ENCODE measurements at regions not wholly inside any gene's neighbourhood (a gene's known extent, or its start where the extent isn't known, plus 50 kb on each side); places are given as distances from the start of the nearest gene placed in this dataset.

- DNase-seq (ENCODE audit: low spot score), result no peak
These were observed 238.7 kb upstream of the SNX7 start for GRCh38 chr1:98422816-98423215.

DNA sequence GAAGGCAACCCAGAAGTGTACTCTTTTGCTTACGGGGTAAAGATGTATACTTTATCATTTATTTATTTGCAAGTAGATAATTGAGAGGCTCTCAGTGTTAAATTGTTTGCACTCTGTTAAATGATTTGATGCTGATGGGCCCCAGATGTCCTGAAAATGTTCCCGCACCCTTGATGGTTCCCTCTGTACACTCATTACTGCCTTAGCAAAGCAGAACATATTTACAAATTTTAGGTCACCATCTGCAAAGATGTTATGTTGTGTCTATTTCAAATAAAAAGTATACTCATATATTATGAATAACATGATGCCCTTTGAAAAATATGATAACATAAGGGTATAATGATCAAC lies 240.5 kb upstream of the SNX7 start:
- no peak for DNase-seq (ENCODE audit: low spot score)

GRCh38 chr1:98420376-98421084 lies 241.0 kb upstream of the SNX7 start:
- no peak for DNase-seq (ENCODE audit: low spot score)

DNA sequence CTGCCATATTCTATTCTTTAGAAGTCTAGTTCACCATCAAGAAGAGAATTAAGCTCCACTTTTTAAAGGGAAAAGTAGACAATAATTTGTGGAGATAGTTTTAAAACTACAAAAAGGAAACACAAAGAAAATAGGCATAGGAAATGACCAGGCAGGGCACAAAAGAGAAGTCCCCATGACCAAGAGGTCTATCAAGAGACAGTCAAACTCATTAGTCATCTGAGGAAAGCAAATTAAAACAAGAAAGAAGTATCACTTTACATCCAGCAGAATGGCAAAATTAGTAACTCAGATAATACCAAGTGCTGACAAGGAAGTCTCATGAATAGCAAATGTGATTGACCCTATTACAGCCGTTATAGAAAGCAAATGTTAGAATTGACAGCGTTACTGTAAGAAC lies 243.7 kb upstream of the SNX7 start:
- DNase-seq (ENCODE audit: low spot score), result no peak

GRCh38 chr1:98410082-98410481 lies 251.4 kb upstream of the SNX7 start:
- no peak for DNase-seq (ENCODE audit: low spot score)

GRCh38 chr1:98406352-98407088 lies 255.0 kb upstream of the SNX7 start:
- DNase-seq (ENCODE audit: low spot score), result no peak

DNA sequence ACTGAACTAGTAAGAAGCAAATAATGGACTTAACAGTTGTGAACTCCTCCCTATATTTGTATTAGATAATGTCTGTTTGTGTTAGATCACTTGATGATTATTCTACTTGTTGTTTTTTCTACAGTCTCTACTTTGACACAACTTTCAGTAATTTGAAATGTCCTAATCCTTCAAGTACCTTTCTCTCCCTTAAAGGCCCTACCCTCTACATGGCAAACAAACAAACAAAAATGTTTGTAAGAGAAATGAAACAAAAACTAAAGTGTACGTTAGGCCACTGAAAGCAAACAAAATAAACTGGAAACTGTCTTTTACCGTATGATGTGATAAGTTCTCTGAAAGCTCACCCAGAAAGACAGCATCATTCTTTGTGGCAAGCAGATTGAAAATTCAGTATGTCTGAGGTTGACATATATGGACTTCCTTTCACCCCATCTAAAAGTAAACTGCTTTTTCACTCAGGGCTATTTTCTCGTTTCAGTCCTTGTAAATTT lies 255.9 kb upstream of the SNX7 start:
- DNase-seq (ENCODE audit: low spot score), result no peak

GRCh38 chr1:98404866-98405265 lies 256.7 kb upstream of the SNX7 start:
- DNase-seq (ENCODE audit: low spot score), result no peak

DNA sequence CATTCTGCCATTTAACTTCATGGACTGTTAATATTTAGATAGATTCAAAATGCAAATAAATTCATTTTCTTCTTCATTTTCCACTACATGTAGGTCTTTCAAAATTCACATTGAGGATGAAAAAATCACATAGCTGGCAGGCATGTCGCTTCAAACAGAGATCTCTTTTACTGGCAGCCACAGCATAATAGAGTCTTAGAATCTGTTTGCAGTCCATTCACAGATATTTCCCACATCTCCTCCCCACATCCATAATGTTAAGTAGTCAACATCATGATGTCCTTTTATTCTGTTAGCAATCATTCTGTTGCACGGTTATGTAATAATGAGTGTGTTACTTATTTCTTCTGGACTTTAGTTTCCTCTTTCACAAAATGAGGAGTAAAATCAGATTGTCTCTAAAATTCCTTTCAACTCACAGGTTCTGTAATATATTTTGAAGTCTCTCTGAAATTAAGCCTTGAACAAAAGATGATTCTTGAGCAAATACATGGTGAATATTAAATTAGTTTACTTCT lies 257.5 kb upstream of the SNX7 start:
- DNase-seq (ENCODE audit: low spot score), result no peak

GRCh38 chr1:98402860-98403259 lies 258.7 kb upstream of the SNX7 start:
- DNase-seq (ENCODE audit: low spot score), result no peak

DNA sequence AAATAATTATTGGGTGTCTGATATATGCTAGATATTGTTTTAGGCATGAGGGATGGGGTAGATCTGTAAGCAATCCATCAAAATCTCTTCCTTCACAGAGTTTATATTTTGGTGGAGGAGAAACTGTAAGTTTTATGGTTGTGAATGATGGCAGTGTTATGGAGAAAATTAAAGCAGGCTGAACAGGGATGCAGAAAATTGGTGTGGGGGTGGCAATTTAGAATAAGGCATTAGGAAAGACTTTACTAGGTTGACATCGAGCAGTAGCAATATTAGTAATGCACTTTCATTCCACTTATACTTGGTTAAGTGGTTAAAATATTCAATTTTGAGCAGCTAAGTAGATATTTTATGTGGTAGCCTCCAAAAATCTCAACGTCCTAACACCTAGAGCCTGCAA lies 261.1 kb upstream of the SNX7 start:
- no peak for DNase-seq (ENCODE audit: low spot score)

DNA sequence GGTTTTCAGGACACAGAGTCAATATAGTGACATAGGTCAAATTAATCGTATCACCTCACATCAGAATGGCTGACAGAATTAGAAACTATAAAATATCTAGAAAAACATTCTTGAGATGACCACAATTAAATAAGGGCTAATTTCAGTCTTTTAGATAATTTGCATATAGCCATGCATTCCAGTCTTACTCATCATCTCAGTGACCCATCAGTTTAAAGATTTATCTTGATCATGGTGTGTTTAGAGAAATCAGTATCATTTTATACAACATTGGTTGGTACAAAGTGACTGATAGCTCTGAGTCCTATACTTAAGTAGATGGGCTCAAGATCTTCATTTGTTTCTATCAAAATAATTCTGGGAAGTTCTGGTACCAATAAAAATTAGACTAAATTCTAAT lies 262.3 kb upstream of the SNX7 start:
- no peak for DNase-seq (ENCODE audit: low spot score)

DNA sequence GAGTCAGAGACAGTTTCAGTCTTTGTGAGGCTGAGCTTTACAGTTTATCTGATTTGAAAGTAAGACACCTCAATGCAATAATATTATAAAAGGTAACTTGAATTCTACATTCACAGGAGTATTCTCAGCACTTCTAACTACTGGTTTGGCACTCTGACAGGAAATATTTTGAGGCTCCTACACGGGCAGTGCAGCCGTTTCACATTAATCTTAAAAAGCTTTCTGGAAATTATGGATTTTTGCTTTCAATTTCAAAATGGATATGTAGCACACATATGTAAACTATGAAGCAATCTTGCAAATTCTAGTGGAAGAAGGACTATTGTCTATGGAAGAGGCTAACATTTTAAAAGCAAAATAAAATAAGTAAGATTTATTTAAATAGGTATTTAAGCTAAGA lies 262.9 kb upstream of the SNX7 start:
- no peak for DNase-seq (ENCODE audit: low spot score)

DNA sequence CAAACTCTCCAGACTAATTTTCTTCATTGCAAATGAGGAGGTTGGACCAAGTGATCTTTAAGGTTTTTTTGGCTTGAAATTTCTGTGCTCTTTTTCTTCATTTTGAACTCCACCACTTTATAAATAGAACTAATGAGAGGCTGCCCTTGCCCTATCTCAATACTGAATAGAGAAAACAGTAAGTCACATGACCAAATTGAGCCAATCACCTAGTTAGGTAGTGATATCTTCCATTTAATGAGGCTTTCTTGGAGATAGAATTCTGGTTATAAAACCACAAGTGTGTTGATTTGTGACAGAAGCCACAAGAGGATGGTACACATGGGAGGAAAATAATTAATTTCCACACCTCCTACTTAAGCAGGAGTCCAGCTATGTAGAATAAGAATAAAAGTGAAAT lies 263.4 kb upstream of the SNX7 start:
- DNase-seq (ENCODE audit: low spot score), result no peak

- DNase-seq (ENCODE audit: low spot score), result no peak
These were observed 267.8 kb upstream of the SNX7 start for GRCh38 chr1:98393719-98394118.

DNA sequence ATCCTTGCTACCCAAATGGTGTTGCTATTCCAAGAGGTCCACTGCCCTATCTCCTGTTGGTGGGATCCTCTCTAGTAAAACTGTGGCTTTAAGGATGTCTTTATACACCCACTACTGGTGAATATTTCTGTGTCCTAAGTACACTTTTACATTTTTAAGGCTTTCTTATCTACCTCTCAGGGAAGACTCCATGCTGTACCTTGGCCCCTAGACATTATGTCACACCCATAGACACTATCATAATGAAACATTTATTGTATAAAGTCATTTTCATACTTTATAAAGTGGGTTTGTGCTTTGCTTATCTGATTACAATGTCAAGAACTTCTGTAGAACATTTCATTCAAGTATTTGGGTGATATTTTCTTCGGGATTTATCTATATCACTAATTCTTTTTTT lies 270.3 kb upstream of the SNX7 start:
- no peak for DNase-seq (ENCODE audit: low spot score)

DNA sequence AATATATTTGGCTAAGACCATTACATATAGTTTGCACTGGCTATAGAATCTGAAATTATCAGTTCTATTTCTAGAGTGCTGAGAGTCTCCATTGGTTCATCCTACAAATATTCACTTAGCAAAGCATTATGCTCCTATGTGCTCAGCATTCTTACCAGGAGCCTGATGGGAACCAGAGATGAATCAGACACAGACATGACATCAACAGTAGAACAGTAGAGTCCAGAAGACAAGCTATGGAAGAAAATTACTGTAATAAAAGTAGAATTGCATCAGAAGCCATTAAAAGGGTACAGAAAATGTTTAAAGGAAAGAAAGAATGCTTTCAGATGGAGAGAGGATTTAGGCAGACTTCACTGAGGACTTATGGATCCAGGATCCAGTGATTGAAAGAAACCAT lies 271.7 kb upstream of the SNX7 start:
- DNase-seq (ENCODE audit: low spot score), result peak; percentile 89

GRCh38 chr1:98388441-98388840 lies 273.1 kb upstream of the SNX7 start:
- peak; percentile 75 for DNase-seq (ENCODE audit: low spot score)

DNA sequence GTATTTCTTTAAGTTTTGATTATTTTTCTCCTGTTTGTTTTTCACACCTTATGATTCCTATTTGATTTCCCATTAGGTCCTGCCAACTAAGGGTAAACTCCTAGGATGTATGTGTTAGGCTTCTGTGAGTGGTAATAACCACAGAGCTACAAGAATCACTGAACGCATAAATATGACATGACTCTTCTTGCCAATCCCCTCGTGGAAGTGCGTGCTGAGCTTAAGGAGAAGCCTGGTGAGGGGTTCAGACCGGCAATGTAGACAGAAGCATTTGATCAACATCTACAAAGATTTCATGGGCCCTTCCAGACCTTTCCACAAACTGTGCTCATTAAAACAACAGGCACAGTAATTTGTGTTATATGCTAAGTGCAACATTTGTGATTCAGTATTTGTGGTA lies 273.8 kb upstream of the SNX7 start:
- no peak for DNase-seq (ENCODE audit: low spot score)

DNA sequence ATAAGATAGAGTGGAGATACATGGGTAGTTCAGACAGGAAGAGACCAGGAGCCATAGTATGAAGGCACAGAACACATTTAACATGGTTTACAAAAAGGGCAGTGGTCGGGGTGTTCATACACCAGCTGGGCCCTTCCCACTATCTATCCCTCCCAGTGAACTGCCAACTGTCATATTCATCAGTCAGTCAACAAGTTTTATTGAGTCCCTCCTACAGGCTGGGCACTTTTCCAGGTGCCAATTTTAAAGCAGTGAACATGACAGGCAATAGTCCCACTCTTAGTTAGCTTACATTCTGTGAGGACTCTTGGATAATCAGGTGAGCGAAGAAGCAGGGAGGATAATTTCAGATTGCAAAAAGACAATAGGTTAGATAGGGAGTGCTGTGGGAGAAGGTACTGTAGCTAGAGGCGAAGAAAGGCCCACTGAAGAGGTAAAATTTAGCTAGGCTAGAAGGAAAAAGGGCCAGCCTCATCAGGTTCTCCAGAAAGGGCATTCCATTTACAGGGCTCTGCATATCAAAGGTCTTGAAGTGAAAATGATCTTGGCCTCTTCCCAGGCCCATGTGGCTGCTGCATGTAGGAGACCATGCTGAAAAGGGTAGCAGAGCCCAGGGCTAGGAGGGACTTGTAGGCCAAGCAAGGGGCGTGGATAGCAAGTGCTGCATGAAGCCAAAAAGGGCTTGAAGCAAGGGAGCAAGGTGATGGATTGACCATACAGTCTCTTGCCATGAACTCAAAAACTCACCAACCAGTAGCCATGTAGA lies 274.7 kb upstream of the SNX7 start:
- no peak for DNase-seq (ENCODE audit: low spot score)

DNA sequence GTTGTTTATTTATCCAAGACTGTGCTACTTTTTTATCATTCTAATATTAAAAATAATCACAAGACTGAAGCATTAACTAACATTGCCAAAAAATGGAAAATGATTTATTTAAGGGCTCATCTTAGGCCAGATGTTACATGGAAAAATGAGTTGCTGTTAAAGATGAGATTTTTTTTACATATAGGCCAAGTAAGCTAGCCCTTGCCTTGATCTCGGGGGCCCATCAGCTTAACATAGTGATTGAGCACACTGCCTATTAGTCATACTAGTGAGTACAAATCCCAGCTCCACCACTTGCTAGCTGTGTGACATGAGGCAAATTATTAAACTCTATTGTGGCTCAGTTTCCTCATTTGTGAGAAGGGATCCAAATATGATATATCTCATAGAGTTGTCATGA lies 275.9 kb upstream of the SNX7 start:
- DNase-seq (ENCODE audit: low spot score), result peak; percentile 85

DNA sequence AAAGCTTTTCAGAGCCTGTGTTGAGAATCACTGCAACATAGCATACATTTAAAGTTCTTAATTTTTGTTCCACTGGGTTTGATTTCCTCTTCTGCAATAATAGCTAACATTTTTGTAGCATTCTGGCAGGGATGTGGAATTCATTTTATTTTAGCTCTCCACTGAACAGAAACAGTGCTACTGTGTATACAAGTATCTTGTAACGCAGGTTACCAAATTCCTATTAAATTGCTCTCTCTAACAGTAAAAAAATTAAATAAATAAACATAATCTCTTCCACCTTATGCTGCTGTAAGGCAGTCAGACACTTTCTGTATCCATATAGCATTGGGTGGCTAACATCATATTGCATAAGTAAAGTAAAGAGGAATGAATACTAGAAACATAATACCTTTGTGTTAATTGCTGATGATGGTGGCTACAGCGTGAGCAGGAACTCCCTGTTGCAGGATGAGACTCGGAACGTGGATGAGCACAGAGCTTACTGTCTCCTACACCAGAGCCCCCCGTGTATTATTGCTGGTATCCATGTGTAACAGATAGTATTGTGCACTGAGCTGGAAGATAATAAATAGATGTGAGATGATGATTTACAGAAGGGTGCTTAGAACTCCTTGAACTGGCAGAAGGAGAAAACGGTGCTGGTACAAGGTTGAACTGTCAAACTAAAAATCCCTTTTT lies 276.9 kb upstream of the SNX7 start:
- no peak for DNase-seq (ENCODE audit: low spot score)

All from umbilical cord (tissue), 1 donor.